Tibial artery (tissue), 4 donors: ENCODE measurements at regions not wholly inside any gene's neighbourhood (a gene's known extent, or its start where the extent isn't known, plus 50 kb on each side); places are given as distances from the start of the nearest gene placed in this dataset.

Experiments
- DNase-seq, 2 donors: peaks; one replicate each; pipeline ENCODE4 v3.0.0-alpha.2; 2019
- H3K27ac ChIP-seq, 2 donors: fragments of 200-600 bp; sonication (generic) in 1 of 2; 1 replicate in 1 of 2; 2 replicates in 1 of 2; pipeline ENCODE4 v1.5.1; 2018 to 2019; ENCODE audit warnings: mild to moderate bottlenecking in 1 of 2
- H3K27me3 ChIP-seq, 2 donors: fragments of 200-600 bp; sonication (generic) in 1 of 2; one replicate each; pipeline versions ENCODE4 v1.5.1 to v1.6.0; 2016 to 2019
- H3K36me3 ChIP-seq, 3 donors: fragments of 200-600 bp; sonication (generic) in 2 of 3; one replicate each; pipeline ENCODE4 v1.5.1; 2016 to 2019; ENCODE audit warnings: mild to moderate bottlenecking in 2 of 3
- H3K4me1 ChIP-seq, 4 donors: fragments of 200-600 bp; sonication (generic) in 2 of 4; 1 replicate in 3 of 4; 2 replicates in 1 of 4; pipeline ENCODE4 v1.5.1; 2016 to 2019
- H3K4me3 ChIP-seq, 2 donors: fragments of 200-600 bp; sonication (generic) in 1 of 2; 1 replicate in 1 of 2; 2 replicates in 1 of 2; pipeline ENCODE4 v1.5.1; 2018 to 2019; ENCODE audit warnings: mild to moderate bottlenecking in 2 of 2
- H3K9me3 ChIP-seq, 3 donors: fragments of 200-600 bp; sonication (generic) in 1 of 3; one replicate each; pipeline ENCODE4 v1.5.1; 2016 to 2019
- intact Hi-C: fragments of 100-400 bp; cut with DNase I; formaldehyde crosslinking; loops from one replicate; pipeline ENCODE4 v1.15.0; 2023; ENCODE audit warnings: low total_unique reads
- TF ChIP-seq, protein P1 (sequence below), 2 experiments: fragments of 200-600 bp in 1 of 2; fragments of 450-650 bp in 1 of 2; IDR thresholded peaks; one replicate each; pipeline ENCODE4 v1.5.1; 2017 to 2019; ENCODE audit warnings: antibody characterized with exemption in 2 of 2, mild to moderate bottlenecking in 1 of 2, moderate library complexity in 1 of 2

DNA sequence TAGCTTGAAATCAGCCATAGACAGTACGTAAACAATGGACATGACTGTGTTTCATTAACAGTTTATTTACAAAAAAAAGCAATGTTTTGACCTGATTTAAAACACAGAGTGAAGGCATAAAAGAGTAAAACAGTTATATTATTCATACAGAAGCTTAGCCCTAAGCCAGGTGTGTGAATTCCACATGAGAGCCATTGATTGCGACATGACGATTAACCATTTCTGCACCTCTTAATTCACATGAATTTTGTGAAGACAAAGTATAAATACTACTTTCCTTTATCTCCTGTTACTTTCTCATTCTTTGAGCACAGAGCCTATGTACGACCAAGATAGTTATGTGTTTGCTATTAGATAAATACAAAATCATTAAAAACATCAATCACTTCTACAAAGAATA, 55.0 kb upstream of the MAGEB18 start:
- H3K36me3 ChIP-seq = no peaks in the 10 kb centered on the region
- no peak overlapping the region for H3K27ac ChIP-seq
- no peak overlapping the region for H3K4me3 ChIP-seq
- no peaks in the 10 kb centered on the region for H3K4me1 ChIP-seq
- DNase-seq = no peak
- H3K27me3 ChIP-seq = no peaks in the 10 kb centered on the region
- no peaks in the 10 kb centered on the region for H3K9me3 ChIP-seq
- TF ChIP-seq, protein P1, sequence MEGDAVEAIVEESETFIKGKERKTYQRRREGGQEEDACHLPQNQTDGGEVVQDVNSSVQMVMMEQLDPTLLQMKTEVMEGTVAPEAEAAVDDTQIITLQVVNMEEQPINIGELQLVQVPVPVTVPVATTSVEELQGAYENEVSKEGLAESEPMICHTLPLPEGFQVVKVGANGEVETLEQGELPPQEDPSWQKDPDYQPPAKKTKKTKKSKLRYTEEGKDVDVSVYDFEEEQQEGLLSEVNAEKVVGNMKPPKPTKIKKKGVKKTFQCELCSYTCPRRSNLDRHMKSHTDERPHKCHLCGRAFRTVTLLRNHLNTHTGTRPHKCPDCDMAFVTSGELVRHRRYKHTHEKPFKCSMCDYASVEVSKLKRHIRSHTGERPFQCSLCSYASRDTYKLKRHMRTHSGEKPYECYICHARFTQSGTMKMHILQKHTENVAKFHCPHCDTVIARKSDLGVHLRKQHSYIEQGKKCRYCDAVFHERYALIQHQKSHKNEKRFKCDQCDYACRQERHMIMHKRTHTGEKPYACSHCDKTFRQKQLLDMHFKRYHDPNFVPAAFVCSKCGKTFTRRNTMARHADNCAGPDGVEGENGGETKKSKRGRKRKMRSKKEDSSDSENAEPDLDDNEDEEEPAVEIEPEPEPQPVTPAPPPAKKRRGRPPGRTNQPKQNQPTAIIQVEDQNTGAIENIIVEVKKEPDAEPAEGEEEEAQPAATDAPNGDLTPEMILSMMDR (IDR thresholded peaks at IDR 0.05) = no peak
- intact Hi-C loops = no loop called here
